ENCODE measurements at regions not wholly inside any gene's neighbourhood (a gene's known extent, or its start where the extent isn't known, plus 50 kb on each side); places are given as distances from the start of the nearest gene placed in this dataset.

DNA sequence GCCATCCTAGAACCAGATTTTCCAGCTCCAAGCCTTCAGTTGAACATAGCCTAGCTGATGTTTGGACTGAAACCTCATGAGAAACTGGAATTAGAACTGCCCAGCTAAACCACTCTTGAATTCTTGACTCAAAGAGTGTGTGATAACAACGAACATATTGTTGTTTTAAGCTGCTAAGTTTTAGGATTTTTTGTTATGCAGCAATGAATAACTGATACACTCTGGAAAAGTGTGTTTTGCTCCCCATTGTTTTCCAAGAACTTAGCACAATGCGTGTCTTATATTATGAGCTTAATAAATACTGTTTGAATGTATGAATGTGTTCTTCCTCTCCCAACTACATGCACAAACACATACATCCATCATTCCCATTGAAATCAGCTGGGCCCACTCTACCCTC is 379.6 kb downstream of the EDEM1 start:
- TF ChIP-seq, protein P1, sequence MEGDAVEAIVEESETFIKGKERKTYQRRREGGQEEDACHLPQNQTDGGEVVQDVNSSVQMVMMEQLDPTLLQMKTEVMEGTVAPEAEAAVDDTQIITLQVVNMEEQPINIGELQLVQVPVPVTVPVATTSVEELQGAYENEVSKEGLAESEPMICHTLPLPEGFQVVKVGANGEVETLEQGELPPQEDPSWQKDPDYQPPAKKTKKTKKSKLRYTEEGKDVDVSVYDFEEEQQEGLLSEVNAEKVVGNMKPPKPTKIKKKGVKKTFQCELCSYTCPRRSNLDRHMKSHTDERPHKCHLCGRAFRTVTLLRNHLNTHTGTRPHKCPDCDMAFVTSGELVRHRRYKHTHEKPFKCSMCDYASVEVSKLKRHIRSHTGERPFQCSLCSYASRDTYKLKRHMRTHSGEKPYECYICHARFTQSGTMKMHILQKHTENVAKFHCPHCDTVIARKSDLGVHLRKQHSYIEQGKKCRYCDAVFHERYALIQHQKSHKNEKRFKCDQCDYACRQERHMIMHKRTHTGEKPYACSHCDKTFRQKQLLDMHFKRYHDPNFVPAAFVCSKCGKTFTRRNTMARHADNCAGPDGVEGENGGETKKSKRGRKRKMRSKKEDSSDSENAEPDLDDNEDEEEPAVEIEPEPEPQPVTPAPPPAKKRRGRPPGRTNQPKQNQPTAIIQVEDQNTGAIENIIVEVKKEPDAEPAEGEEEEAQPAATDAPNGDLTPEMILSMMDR (IDR thresholded peaks at IDR 0.05) = no peak
- no peak for TF ChIP-seq EP300 (IDR thresholded peaks at IDR 0.05)
